HG02763 (cell line): ENCODE measurements at regions not wholly inside any gene's neighbourhood (a gene's known extent, or its start where the extent isn't known, plus 50 kb on each side); places are given as distances from the start of the nearest gene placed in this dataset.
"Not testable (repeated sequence)": the region's sequence is repeated elsewhere in the genome, so short reads cannot be mapped to it uniquely, and the experiment has no call there.

Experiments used
- ATAC-seq: cut with Tn5 transposase; IDR thresholded peaks from one replicate; pipeline ENCODE4 v1.9.1; 2021; ENCODE audit warnings: mild to moderate bottlenecking, moderate library complexity; ENCODE audit not compliant: unreplicated experiment

DNA sequence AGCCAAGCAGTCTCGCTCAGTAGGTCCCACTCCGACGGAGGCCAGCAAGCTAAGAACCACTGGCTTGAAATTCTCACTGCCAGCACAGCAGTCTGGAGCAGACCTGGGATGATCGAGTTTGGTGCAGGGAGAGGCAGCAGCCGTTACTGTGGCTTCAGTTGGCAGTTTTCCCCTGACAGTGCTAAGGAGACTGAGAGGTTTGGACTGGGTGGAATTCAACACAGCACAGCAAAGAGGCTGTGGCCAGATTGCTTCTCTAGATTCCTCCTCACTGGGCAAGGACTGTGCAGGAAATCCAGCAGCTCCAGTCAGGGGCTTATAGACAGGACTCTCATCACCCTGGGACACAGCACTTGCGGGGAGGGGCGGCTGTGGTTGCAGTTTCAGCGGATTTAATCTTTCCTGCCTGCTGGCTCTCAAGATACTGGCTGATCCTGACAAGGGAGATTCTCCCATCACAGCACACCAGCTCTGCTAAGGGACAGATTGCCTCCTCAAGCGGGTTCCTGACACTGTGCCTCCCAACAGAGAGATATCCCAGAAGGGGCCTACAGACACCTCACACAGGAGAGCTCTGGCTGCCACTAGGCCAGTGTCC, 122.1 kb downstream of the YIPF5 start:
- no peak for ATAC-seq

DNA sequence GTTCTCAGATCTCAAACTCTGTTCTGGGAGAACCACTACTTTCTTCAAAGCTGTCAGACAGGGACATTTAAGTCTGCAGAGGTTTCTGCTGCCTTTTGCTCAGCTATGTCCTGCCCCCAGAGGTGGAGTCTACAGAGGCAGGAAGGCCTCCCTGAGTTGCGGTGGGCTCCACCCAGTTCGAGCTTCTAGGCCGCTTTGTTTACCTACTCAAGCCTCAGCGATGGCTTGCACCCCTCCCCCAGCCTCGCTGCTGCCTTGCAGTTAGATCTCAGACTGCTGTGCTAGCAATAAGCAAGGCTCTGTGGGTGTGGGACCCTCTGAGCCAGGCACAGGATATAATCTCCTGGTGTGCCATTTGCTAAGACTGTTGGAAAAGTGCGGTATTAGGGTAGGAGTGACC, 115.1 kb downstream of the YIPF5 start:
- not testable (repeated sequence) for ATAC-seq

DNA sequence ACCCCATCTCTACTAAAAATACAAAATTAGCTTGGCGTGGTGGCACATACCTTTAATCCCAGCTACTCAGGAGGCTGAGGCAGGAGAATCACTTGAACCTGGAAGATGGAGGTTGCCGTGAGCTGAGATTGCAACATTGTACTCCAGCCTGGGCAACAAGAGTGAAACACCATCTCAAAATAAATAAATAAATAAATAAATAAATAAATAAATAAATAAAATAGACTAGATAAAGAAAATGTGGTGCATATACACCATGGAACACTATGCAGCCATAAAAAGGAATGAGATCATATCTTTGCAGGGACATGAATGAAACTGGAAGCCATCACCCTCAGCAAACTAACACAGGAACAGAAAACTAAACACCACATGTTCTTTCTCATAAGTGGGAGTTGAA, 110.4 kb downstream of the YIPF5 start:
- not testable (repeated sequence) for ATAC-seq

DNA sequence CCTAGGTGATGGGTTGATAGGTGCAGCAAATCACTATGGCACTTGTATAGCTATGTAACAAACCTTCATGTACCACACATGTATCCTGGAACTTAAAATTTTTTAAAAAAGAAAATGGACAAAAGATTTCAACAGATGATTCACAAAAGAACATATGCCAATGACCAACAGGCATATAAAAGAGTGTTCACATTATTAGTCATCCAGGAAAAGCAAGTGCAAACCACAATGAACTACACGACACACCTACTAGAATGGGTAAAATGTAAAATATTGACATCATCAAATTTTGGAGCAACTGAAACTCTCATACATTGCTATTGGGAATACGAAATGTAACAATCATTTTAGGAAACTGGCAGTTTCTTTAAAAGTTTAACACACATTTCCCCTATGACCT, 109.9 kb downstream of the YIPF5 start:
- ATAC-seq = no peak

DNA sequence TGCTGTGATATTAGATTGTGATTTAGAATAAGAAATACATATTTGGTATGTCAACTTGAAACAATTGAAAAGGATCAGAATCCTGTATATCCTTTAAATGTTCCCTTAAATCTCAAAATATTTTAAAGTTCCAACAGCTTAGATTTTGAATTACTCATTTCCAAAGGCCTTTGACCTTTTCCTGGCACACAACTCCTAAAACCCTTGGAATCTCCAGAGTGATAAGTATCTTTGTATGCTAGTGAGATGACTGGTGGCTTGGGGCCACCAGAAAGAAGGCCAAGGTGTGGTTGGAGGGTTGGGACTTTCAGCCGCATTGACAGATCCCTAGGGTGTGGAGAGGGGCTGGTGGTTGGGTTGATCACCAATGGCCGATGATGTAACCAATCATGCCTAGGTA, 104.7 kb downstream of the YIPF5 start:
- no peak for ATAC-seq

DNA sequence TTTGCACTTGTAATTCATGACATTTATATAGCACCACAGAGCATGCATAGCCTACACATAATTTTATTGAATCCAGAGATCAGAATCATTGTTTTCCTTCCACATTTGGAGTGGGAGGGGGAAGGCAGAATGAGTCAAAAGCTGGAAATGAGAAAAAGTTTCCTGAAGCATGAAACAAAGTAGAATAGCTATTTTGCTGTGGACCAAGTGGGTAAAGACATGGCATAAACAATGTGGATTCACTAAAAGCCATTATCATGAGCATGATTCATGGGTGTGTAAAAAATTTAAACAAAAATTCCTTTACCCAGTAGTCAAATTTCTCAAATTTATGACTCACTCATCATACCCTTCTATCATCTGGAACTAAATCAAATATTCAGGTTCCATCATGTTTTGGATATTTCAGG, 97.9 kb downstream of the YIPF5 start:
- ATAC-seq = no peak

DNA sequence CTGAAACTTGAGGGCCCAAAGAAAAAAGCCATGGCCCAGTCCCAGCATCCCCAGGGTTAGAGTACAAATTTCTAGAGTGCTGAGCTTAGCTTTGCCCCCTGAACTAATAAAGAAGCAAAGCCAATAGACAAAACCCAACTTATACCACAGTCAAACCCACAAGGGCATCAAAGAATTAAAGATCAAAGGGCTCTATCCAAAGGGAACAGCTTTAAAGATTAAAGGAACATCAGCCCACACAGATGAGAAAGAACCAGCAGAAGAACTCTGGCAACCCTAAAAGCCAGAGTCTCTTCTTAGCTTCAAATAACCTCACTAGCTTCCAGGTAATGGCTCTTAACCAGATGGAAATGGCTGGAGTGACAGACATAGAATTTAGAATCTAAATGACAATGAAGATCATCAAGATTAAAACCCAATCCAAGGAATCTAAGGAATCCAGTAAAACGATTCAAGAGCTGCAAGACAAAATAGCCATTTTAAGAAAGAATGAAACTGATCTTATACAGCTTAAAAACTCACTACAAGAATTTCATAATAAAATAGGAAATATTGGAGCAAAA, 93.9 kb downstream of the YIPF5 start:
- ATAC-seq = no peak

DNA sequence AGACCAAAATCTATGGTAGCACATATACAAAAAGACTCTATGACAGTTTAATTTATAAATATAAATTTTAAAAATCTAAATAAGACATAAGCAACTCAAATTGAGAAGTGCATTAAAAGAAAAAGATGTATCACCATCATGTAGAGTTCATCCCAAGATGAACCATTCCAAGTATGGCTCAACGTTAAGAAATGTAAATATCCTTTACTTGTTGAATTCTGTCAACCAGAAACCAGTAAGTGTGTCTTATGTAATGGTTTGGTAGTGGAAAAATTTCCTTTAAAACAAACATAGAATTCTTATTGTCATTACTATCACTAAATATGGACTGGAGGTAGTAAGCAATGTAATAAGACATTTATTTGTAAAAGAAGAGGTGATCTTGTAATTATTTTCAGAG, 87.3 kb downstream of the YIPF5 start:
- ATAC-seq = no peak

DNA sequence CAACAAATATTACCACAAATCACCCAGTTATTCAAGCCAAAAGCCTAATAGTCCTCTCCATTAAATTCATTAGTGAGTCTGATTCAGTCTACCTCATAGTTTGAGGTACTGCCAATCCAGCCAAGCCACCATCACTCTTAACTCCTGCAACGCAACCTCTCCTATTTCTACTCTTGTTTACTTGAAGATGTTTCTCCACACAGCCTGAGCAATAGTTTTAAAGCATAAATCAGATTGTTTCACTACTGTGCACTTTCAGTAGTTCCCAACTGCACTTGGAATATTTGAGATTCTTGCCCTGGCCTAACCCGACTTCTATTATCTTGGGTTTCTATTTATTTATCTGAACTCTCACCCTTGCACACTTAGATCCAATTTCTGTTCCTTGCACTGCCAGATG, 85.5 kb downstream of the YIPF5 start:
- ATAC-seq = no peak

DNA sequence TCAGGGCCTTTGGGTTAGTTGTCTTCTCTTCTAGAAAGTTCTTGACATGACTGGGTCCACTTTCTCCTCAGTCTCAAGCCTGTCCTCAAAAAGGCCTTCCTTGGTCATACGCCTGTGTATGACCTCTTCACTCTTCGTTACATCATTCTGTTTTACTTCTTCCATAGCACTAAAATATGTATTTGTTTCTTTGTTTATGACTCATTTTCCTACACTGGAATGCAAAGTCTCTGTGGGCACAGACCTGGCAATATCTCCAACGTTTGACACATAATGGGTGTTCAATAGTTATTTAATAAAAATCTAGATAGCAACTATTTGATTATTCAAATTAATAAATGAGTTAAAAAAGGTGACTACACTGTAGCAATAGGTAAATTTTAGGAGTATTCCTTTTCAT, 85.1 kb downstream of the YIPF5 start:
- no peak for ATAC-seq

DNA sequence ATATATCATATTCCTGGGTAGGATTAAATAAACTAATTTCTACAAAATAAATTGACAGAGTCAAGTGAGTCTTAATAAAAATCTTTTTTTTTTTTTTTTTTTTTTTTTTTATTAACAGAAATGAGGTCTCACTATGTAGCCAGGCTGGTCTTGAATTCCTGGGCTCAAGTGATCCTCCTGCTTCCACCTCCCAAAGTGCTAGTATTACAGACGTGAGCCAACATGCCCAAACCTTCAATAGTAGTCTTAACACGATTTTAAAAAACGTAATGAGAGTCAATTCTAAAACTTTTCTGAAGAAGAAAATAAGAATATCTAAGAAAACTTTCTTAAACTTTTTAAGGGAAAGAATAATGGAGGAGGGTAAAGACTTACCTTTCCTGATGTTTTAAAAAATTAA, 84.2 kb downstream of the YIPF5 start:
- no peak for ATAC-seq

DNA sequence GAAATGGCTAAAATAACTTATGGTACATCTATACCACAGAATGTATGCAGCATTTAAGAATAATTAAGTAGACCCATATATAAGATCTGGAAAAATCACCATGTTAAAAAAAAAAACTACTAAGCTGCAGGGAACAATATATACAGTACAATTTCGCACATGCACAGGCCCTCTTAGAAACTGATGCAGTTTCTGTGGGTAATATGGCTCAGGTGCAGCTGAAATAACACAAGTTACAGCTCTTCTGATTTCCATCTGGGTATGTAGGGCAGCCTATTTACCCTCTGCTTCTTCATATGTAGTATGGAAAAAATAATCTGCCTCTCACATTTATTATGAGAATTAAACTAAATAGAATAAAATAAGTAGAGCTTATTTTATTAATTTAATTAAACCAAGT, 82.9 kb downstream of the YIPF5 start:
- no peak for ATAC-seq

DNA sequence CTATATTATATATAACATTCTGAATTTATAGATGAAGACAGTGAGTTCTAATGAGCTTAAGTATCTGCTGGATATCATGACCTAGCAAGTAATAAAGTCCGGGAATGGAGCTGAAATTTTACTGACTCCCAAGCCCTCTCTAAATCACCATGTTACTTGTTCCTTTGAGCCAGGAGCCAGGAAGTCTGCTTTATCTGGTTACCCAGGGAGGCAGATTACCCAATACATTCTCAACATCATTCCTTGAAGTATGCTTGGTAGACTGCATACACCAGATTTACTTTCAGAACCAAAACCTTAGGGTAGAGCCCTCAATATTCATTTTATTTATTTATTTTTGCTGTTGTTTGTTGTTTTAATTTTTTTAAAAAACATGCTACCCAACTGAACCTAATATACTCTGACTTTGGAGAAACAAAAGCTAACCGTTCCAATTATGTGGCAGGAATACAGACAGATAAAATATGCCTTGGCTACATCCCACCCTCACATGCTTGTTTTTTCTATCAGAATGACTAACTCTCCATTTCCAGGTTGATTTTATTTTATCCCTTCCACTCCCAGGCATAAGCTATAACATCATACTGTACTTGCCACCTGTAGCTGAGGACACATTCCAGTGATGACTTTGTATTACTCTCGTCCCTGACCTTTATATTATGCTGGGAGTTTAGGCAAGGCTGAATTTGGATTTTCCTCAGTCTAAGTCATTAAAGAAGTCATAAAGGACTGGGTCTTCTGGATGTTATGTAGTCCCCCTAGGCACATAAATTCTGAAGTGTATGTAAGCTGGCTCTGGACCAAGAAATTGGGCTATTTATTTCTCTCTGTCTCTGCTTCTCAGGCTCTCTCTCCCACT, 82.0 kb downstream of the YIPF5 start:
- no peak for ATAC-seq

DNA sequence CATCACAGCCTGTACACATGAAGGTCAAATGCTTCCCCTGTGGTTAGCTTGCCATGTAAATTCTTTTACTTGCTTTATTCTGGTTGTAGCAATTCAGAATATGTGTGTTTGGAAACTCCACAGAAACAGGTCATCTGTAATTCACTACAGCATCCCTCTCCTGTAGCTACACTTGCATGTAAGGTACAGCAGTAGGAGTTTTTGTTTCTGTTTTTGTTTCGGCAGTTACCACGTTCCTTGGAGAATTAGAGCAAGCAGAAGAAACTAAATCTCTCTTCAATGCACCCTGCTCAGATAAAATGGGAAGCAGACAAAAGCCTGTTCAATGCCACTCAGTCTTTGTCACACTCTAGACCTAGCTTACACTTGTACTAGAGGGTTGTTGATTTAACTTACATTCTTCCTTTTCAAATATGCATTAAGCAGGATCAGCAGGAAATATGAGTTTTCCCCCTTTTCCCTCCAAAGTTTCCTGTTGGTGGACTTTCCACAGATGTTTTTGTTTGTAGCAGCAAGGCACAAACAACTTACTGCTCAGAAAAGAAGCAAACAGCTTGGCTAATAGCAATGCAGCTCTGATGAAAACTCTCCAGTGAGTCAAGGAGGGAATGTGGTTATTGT, 80.9 kb downstream of the YIPF5 start:
- no peak for ATAC-seq

DNA sequence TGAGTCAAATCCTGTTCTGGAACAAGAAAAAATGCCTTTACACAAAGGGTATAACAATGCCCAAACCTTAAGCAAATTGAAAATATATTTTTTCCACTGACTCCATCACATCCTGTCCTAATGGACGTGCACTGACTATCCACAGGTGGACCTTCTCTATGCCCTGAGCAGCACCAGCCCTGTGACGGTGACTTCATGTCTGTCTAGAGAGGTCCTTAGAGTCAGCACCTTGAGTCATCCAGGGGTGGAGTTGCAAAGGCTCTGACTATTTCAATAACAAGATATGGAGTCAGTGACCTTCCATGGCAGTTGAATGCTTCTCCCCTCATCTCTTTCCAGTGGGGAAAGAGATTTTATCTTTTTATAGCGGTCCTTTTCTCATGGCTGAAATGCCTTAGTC, 78.0 kb downstream of the YIPF5 start:
- ATAC-seq = no peak

DNA sequence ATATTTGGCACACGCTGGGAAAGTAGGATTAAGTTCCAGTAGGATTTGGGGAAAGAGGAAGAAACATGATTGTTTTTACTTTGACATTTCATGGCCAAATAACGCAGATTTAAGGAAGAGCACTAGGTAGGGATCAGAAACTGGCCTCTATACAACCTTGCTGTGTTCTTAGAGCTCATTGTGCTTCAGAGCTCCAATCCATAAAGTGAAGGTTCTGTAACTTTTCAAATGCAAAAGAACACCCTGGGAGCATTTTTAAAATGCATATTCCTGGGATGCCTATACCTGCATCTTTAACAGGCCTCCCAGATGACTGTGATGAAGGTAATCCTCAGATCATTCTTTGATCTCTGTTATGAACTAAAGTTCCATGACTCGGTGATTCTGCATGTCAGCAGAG, 77.1 kb downstream of the YIPF5 start:
- ATAC-seq = no peak

DNA sequence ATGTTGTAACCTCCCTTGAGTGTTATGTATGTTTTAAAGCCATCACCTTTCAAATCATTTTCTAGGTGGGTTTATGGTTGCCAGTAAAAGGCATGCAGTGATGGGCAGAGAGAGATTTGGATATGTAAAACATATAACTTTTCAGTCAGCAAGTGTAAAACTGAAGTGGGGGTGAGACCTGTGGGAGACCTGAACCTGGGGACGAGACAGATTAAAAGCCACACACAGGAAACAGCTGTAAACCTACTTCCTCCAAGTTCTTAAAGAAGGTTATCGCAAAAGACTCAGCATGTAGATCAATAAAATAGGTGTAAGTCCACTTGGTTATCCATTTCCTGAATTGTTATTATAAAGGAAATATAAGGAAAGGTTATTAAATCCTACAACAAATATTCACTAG, 76.6 kb downstream of the YIPF5 start:
- no peak for ATAC-seq

DNA sequence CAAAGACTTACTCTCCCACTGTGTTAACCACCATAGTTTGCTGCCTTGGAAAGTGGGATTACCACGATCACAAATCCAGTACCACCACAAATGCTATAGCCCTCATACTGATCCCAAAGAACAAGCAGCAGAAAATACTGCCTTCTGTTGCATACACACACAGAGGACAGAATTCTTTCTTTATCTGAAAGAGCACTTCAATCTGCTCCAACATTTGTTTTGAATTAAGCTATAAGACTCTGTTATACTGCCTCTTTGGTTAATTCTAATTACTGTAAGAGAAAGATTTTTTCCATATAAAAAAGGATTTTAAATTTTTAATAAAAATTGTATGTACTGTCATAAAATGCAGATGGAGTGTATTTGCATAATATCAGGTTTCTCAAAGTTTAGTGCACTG, 69.8 kb downstream of the YIPF5 start:
- no peak for ATAC-seq

DNA sequence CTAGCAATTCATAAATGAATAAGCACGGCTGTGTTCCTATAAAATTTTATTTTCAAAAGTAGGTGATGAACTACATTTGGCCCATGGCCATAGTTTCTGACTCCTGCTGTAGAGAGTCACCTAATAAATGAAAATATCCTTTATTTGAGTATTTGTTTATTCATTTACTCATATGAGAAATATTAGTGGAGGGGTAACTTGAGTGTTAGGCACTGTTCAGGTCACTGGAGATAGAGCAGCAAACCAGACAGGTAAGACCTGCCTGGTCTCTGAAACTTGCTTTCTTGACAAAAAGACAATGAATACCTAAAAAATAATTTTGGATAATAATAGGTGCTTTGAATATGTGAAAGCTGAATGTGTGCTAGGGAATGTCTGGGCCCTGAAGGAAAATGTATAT, 68.8 kb downstream of the YIPF5 start:
- ATAC-seq = no peak

DNA sequence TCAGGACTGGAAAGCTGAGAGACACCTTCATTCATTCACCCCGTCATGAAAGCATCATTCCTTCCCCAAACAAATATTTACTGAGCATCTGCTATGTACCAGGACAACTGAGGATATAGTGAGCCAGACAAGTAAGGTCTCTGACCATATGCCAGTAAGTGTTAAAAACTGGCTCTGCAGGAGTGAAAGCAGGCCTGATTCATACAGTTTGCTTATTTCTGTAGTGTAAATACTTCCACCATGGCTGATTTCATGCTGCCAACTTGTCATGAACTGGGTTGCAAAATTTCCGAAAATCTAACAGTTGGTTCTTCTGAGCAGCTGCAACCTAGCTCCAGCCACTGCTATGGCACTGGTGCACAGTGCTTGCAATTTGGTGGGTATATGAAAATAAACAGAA, 68.1 kb downstream of the YIPF5 start:
- no peak for ATAC-seq

DNA sequence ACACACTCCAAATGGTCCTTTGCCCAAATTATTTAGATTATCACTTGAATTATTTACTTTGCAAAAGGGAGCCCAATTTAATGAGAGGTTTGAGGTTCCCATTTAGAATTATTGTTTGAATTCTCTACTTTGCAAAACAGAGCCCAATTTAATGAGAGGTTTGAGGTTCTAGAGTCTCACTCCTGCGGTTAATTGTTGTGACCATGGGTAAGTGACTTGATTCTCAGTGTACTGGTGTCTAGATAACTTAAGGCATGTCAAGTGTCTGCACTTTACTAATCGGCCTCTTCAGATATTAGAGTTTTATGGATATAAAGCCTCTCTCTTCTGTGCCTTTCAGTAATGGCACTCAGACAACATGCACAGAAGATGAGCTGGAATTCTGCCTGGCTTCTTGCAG, 67.5 kb downstream of the YIPF5 start:
- no peak for ATAC-seq
